Prostate gland (tissue), 2 donors: ENCODE measurements at regions not wholly inside any gene's neighbourhood (a gene's known extent, or its start where the extent isn't known, plus 50 kb on each side); places are given as distances from the start of the nearest gene placed in this dataset.

ENCODE experiments used
- DNase-seq: peaks from one replicate; pipeline ENCODE4 v3.0.0-alpha.2; 2019; ENCODE audit warnings: low spot score
- H3K27ac ChIP-seq, 2 donors: fragments of 200-600 bp; sonication (generic); 2 replicates each; pipeline ENCODE4 v1.5.1; 2017 to 2019
- H3K27me3 ChIP-seq: fragments of 200-600 bp; sonication (generic); replicated peaks from 2 replicates; pipeline ENCODE4 v1.5.1; 2019; ENCODE audit not compliant: insufficient read depth
- H3K36me3 ChIP-seq, 2 donors: fragments of 200-600 bp; sonication (generic); 1 replicate in 1 of 2; 2 replicates in 1 of 2; pipeline versions ENCODE4 v1.5.1 to v1.8.1; 2017 to 2019
- H3K4me1 ChIP-seq: fragments of 200-600 bp; sonication (generic); replicated peaks from 2 replicates; pipeline ENCODE4 v1.5.1; 2019
- H3K4me3 ChIP-seq, 2 donors: fragments of 200-600 bp; sonication (generic); 2 replicates each; pipeline ENCODE4 v1.5.1; 2017 to 2019
- H3K9me3 ChIP-seq: fragments of 200-600 bp; sonication (generic); 2 replicates; pipeline ENCODE4 v1.5.1; 2017
- CTCF ChIP-seq, 4 experiments: fragments of 200-600 bp in 2 of 4; fragments of 450-650 bp in 2 of 4; sonication (generic) in 2 of 4; IDR thresholded peaks; 1 replicate in 3 of 4; 2 replicates in 1 of 4; pipeline ENCODE4 v1.5.1; 2016 to 2019; ENCODE audit warnings: antibody characterized with exemption in 4 of 4, mild to moderate bottlenecking in 2 of 4, moderate library complexity in 2 of 4
- POLR2A ChIP-seq: fragments of 450-650 bp; IDR thresholded peaks from one replicate; pipeline ENCODE4 v1.6.1; 2016; ENCODE audit warnings: antibody characterized with exemption, mild to moderate bottlenecking
- POLR2AphosphoS5 ChIP-seq: sonication (generic); formaldehyde crosslinking; IDR thresholded peaks from one replicate; pipeline ENCODE4 v1.6.1; 2017; ENCODE audit warnings: antibody characterized with exemption
- WGBS: methylation state at CpG from one replicate; pipeline ENCODE4 v1.1.5; 2018; 5-methylcytosine and 5-hydroxymethylcytosine counted together
- intact Hi-C: fragments of 100-400 bp; cut with DNase I; formaldehyde crosslinking; loops from one replicate; pipeline ENCODE4 v1.14.2; 2022

DNA sequence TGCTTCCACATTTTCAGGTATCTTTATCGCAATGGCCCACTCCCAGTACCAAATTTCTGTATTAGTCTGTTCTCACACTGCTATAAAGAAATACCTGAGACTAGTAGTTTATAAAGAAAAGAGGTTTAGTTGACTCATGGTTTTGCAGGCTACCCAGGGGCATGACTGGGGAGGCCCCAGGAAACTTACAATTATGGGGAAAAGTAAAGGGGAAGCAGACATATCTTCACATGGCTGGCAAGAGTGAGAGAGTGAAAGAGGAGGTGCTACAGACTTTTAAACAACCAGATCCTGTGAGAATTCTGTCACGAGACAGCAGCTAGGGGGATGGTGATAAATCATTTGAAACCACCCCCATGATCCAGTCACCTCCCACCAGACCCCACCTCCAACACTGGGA, 238.2 kb upstream of the DMAC1 start:
- no peak for TF ChIP-seq POLR2A
- TF ChIP-seq CTCF (IDR thresholded peaks at IDR 0.05): no peak
- no peak for TF ChIP-seq POLR2AphosphoS5
- H3K27ac ChIP-seq: no peak overlapping the region
- H3K27me3 ChIP-seq: no peaks in the 10 kb centered on the region
- no peaks in the 10 kb centered on the region for H3K4me1 ChIP-seq
- H3K36me3 ChIP-seq: no peaks in the 10 kb centered on the region
- intact Hi-C loops: no loop called here
- WGBS: 71% methylated on average over 2 of the region's 2 CpGs
- no peak overlapping the region for H3K4me3 ChIP-seq
- no peaks in the 10 kb centered on the region for H3K9me3 ChIP-seq
- DNase-seq: no peak

GRCh38 chr9:8036914-8037524, 237.4 kb upstream of the DMAC1 start:
- H3K27me3 ChIP-seq: no peaks in the 10 kb centered on the region
- no peaks in the 10 kb centered on the region for H3K4me1 ChIP-seq
- no peak overlapping the region for H3K4me3 ChIP-seq
- intact Hi-C loops: no loop called here
- H3K9me3 ChIP-seq: no peaks in the 10 kb centered on the region
- no peak overlapping the region for H3K27ac ChIP-seq
- no peaks in the 10 kb centered on the region for H3K36me3 ChIP-seq
- no peak for TF ChIP-seq POLR2AphosphoS5
- no peak for TF ChIP-seq CTCF (IDR thresholded peaks at IDR 0.05)
- no peak for TF ChIP-seq POLR2A
- no peak for DNase-seq

DNA sequence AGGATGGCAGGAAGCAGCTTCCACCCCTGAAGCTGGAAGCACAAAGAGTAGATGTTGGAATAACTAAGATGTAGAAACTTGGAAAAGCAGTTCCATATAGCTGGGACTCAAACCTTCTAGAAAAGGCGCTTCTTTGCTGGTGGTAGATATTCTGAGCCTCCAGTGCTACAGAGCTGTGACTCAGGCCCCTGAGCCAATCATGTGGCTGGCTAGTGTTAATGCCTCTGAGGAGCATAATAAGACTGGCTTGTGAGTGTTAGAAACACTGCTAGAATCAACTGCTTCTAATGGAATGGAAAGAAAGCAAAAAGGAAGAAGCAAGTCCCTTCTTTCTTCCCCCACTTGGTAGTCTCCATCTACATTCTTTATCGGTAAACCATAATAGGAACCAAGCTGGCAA, 234.2 kb upstream of the DMAC1 start:
- TF ChIP-seq POLR2A: no peak
- no peak for TF ChIP-seq POLR2AphosphoS5
- no peak for TF ChIP-seq CTCF (IDR thresholded peaks at IDR 0.05)
- intact Hi-C loops: no loop called here
- 81% methylated on average over 2 of the region's 2 CpGs for WGBS

DNA sequence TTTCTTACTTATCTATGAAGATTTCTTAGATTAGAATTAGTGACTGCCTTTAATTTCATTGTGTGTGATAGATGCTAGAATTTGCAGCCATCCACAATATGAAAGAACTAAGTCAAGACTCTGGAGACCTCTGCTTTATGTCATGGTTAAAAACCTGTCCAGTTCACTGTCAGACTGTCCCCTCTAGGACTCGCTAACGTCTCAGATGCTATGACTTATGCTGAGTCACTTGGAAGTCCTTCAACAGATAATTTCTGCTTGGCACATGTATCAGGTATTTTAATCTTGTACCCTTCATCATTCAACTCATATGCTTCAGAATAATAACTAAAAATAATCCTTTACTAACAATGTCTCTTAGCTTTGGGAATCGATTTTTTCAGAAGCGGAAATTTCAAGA, 230.5 kb upstream of the DMAC1 start:
- H3K27ac ChIP-seq: no peak overlapping the region
- TF ChIP-seq CTCF (IDR thresholded peaks at IDR 0.05) (no peak), POLR2A (no peak), POLR2AphosphoS5 (no peak)
- H3K4me3 ChIP-seq: no peak overlapping the region
- no peaks in the 10 kb centered on the region for H3K27me3 ChIP-seq
- H3K9me3 ChIP-seq: no peaks in the 10 kb centered on the region
- WGBS: 78% methylated on average over 4 of the region's 4 CpGs
- H3K36me3 ChIP-seq: no peaks in the 10 kb centered on the region
- no peak for DNase-seq
- intact Hi-C loops: no loop called here
- no peaks in the 10 kb centered on the region for H3K4me1 ChIP-seq

More for the DNA sequence above, 234.2 kb upstream of the DMAC1 start:
- no peaks in the 10 kb centered on the region for H3K9me3 ChIP-seq
- DNase-seq: no peak
- no peaks in the 10 kb centered on the region for H3K4me1 ChIP-seq
- no peak overlapping the region for H3K27ac ChIP-seq
- no peaks in the 10 kb centered on the region for H3K27me3 ChIP-seq
- no peak overlapping the region for H3K4me3 ChIP-seq
- H3K36me3 ChIP-seq: no peaks in the 10 kb centered on the region

GRCh38 chr9:8027351-8027750, 227.8 kb upstream of the DMAC1 start:
- 59% methylated on average over 4 of the region's 4 CpGs for WGBS
- Histone ChIP-seq H3K36me3 (no peaks in the 10 kb centered on the region), H3K27me3 (no peaks in the 10 kb centered on the region), H3K9me3 (no peaks in the 10 kb centered on the region), H3K27ac (no peak overlapping the region), H3K4me3 (no peak overlapping the region), H3K4me1 (no peaks in the 10 kb centered on the region)
- TF ChIP-seq CTCF (IDR thresholded peaks at IDR 0.05) (no peak), POLR2A (no peak), POLR2AphosphoS5 (no peak)
- no peak for DNase-seq
- intact Hi-C loops: no loop called here
